ENCODE measurements at regions not wholly inside any gene's neighbourhood (a gene's known extent, or its start where the extent isn't known, plus 50 kb on each side); places are given as distances from the start of the nearest gene placed in this dataset.

GRCh38 chr11:56906683-56907148 lies 82.0 kb upstream of the OR5AK2 start:
- intact Hi-C loops (cut with micrococcal nuclease) = no loop called here
- no peak for TF ChIP-seq ZBTB33 (IDR thresholded peaks at IDR 0.05; ENCODE audit: extremely low read depth, insufficient replicate concordance, low read length)
- no peak for TF ChIP-seq TCF7L2 (IDR thresholded peaks at IDR 0.05; ENCODE audit: borderline replicate concordance, extremely low read depth, insufficient read depth, insufficient read length)
- TF ChIP-seq RAD21 (IDR thresholded peaks at IDR 0.05; ENCODE audit: low read depth) = no peak
- no peak for TF ChIP-seq ELF1 (IDR thresholded peaks at IDR 0.05; ENCODE audit: borderline replicate concordance, low read depth)
- no peak for TF ChIP-seq SIN3A (IDR thresholded peaks at IDR 0.05; ENCODE audit: low read depth)
- TF ChIP-seq ZNF274 (IDR thresholded peaks at IDR 0.05; ENCODE audit: low read depth, low read length) = no peak
- no peak for TF ChIP-seq EZH2 (IDR thresholded peaks at IDR 0.05)
- no peak for TF ChIP-seq CBX3 (IDR thresholded peaks at IDR 0.05; ENCODE audit: low read depth)
- TF ChIP-seq EGR1 (IDR thresholded peaks at IDR 0.05; ENCODE audit: low read depth) = no peak
- no peak for TF ChIP-seq POLR2A (IDR thresholded peaks at IDR 0.05; ENCODE audit: borderline replicate concordance, extremely low read depth, insufficient read depth, insufficient read length)
- TF ChIP-seq, protein P1, sequence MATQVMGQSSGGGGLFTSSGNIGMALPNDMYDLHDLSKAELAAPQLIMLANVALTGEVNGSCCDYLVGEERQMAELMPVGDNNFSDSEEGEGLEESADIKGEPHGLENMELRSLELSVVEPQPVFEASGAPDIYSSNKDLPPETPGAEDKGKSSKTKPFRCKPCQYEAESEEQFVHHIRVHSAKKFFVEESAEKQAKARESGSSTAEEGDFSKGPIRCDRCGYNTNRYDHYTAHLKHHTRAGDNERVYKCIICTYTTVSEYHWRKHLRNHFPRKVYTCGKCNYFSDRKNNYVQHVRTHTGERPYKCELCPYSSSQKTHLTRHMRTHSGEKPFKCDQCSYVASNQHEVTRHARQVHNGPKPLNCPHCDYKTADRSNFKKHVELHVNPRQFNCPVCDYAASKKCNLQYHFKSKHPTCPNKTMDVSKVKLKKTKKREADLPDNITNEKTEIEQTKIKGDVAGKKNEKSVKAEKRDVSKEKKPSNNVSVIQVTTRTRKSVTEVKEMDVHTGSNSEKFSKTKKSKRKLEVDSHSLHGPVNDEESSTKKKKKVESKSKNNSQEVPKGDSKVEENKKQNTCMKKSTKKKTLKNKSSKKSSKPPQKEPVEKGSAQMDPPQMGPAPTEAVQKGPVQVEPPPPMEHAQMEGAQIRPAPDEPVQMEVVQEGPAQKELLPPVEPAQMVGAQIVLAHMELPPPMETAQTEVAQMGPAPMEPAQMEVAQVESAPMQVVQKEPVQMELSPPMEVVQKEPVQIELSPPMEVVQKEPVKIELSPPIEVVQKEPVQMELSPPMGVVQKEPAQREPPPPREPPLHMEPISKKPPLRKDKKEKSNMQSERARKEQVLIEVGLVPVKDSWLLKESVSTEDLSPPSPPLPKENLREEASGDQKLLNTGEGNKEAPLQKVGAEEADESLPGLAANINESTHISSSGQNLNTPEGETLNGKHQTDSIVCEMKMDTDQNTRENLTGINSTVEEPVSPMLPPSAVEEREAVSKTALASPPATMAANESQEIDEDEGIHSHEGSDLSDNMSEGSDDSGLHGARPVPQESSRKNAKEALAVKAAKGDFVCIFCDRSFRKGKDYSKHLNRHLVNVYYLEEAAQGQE (IDR thresholded peaks at IDR 0.05; ENCODE audit: low read depth) = no peak
- TF ChIP-seq ZFX (IDR thresholded peaks at IDR 0.05) = no peak
- no peak for TF ChIP-seq SP1 (IDR thresholded peaks at IDR 0.05; ENCODE audit: low read depth)
- TF ChIP-seq JUND (IDR thresholded peaks at IDR 0.05) = no peak
- TF ChIP-seq ATF3 (IDR thresholded peaks at IDR 0.05) = no peak
- H4K20me1 ChIP-seq (ENCODE audit: insufficient read depth) = no peaks in the 10 kb centered on the region
- no peak overlapping the region for H3K27ac ChIP-seq (ENCODE audit: low read depth, low read length)
- no peaks in the 10 kb centered on the region for H3K4me1 ChIP-seq (ENCODE audit: control insufficient read depth in 1 of 2, insufficient read depth in 2 of 2, low read length in 2 of 2)
- H3K79me2 ChIP-seq (ENCODE audit: insufficient read depth, low read length) = no peaks in the 10 kb centered on the region
- RAD21 ChIA-PET (ENCODE audit: low non-redundant PET in 1 of 2, low total read pairs in 2 of 2, uncharacterized antibody in 2 of 2, unreplicated experiment in 2 of 2) = no interaction called here
- CTCF ChIA-PET = no interaction called here
- no TSS peak for BruUV-seq (replicated peaks)
- no peak overlapping the region for H3K9ac ChIP-seq (ENCODE audit: low read length)
- H3K27me3 ChIP-seq (ENCODE audit: insufficient read depth, low read length) = 0 out of 2 replicates have a peak, but pooled peaks cover 9% of the 10 kb centered on the region
- ATAC-seq = no peak
- H3K9me2 ChIP-seq (ENCODE audit: insufficient read depth) = no peaks in the 10 kb centered on the region
- no peaks in the 10 kb centered on the region for H3K36me3 ChIP-seq (ENCODE audit: control insufficient read depth in 1 of 2, insufficient read depth in 2 of 2, low read length in 2 of 2)
- H3K9me3 ChIP-seq (ENCODE audit: control insufficient read depth in 1 of 2, insufficient read depth in 1 of 2, low read depth in 1 of 2, low read length in 2 of 2) = no peaks in the 10 kb centered on the region
- no peak overlapping the region for H3K4me2 ChIP-seq (ENCODE audit: low read length)
- POLR2A ChIA-PET = no interaction called here
- no peak overlapping the region for H3K4me3 ChIP-seq (replicated peaks in 1 of 2; ENCODE audit: low read depth in 1 of 2, low read length in 2 of 2)
- H2AFZ ChIP-seq (ENCODE audit: low read depth, low read length, poor library complexity, severe bottlenecking) = no peak overlapping the region
- no peak for DNase-seq (ENCODE audit: low read depth, low spot score)

Measured in HCT116 (cell line).